ENCODE measurements at regions not wholly inside any gene's neighbourhood (a gene's known extent, or its start where the extent isn't known, plus 50 kb on each side); places are given as distances from the start of the nearest gene placed in this dataset.

DNA sequence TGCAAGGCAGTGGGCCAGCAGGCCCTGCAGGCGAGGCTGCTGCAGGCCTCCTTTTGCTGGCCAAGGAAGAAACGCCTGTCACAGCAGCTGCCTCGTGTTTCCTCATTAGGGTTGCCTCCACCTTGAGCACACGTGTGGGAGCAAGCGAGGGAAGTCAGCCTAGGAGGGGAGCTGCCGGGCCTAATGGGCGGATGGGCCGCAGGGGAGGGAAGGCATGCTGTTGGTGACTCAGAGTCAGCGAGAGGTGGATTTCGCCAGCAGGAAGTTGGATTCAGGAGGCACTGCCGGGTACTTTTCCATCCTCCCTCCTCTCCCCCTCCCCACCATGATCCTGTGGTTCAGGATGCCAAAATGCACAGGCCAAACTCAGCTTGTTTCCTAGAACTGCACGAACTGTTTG, 498.7 kb downstream of the METTL15 start:
- TF ChIP-seq YY1 (IDR thresholded peaks at IDR 0.05; ENCODE audit: insufficient read depth, insufficient read length) (no peak), ZNF274 (IDR thresholded peaks at IDR 0.05; ENCODE audit: low read depth, low read length) (no peak)

Data from NT2/D1 (cell line).